ENCODE measurements at regions not wholly inside any gene's neighbourhood (a gene's known extent, or its start where the extent isn't known, plus 50 kb on each side); places are given as distances from the start of the nearest gene placed in this dataset.

DNA sequence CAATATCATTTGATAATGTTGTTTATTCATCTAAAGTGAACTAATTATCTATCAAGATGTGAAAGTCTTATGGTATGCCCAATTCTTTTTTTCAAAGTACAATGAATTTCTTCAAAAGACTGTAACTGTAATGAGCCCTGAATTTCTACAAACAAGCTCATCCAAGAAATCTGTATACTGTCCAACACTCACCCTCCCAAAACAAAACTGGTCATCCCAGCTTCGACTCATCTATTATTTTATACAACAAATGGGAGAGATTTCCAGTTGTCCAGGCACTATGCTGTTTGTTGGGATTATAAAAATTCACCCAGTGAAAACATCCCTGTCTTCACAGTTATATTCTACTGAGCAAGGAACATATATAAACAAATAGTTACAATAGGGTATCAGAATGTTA lies 806.9 kb downstream of the TNS3 start:
- H2BK12ac ChIP-seq (ENCODE audit: low read depth, low read length), result no peak overlapping the region
- no peaks in the 10 kb centered on the region for H3K79me1 ChIP-seq (ENCODE audit: low read depth, low read length)
- no peak overlapping the region for H2AK5ac ChIP-seq (ENCODE audit: low read depth, low read length)
- no peak overlapping the region for H2BK15ac ChIP-seq (ENCODE audit: low read length)
- no peak overlapping the region for H2BK5ac ChIP-seq (ENCODE audit: low read depth, low read length)
- CTCF ChIA-PET (ENCODE audit: partially characterized antibody), result interaction anchor here (0.6 to 1.3 kb wide), 3 partner anchors 12 to 735 kb away, joined by 3 to 6 read pairs (median 3); no protein-coding TSS in a partner anchor
- H3K4me2 ChIP-seq (ENCODE audit: insufficient read depth in 1 of 2, low read depth in 2 of 2, low read length in 2 of 2), result no peak overlapping the region
- no peaks in the 10 kb centered on the region for H3K36me3 ChIP-seq (ENCODE audit: control insufficient read depth in 2 of 4, insufficient read depth in 4 of 4, low read length in 3 of 4)
- FAIRE-seq (no peak), DNase-seq (ENCODE audit: low read depth in 1 of 2, low spot score in 2 of 2) (no peak)
- no peak overlapping the region for H3K27ac ChIP-seq (ENCODE audit: low read depth, low read length)
- no peak overlapping the region for H3K4me3 ChIP-seq (ENCODE audit: extremely low read depth in 1 of 4, insufficient read depth in 2 of 4, low read depth in 3 of 4, low read length in 4 of 4)
- no peak overlapping the region for H3K4ac ChIP-seq (replicated peaks; ENCODE audit: insufficient read length, low read depth, low read length)
- H3K4me1 ChIP-seq (replicated peaks in 1 of 4; ENCODE audit: control insufficient read depth in 3 of 4, insufficient read depth in 4 of 4, low read length in 3 of 4), result no peaks in the 10 kb centered on the region
- no peaks in the 10 kb centered on the region for H3K79me2 ChIP-seq (ENCODE audit: control insufficient read depth in 1 of 2, insufficient read depth in 2 of 2, low read length in 2 of 2)
- no peak overlapping the region for H3K18ac ChIP-seq (ENCODE audit: extremely low read depth, low read length)
- no peak overlapping the region for H4K91ac ChIP-seq (replicated peaks; ENCODE audit: insufficient read length, low read length)
- H3K23me2 ChIP-seq (ENCODE audit: low read depth, low read length), result no peaks in the 10 kb centered on the region
- no peak overlapping the region for H4K5ac ChIP-seq (ENCODE audit: insufficient read length, low read depth, low read length)
- WGBS, 2 experiments (ENCODE audit: extremely low coverage in 1 of 2, insufficient coverage in 1 of 2, insufficient read length in 1 of 2, insufficient replicate concordance in 2 of 2, low coverage in 1 of 2, low lambda C conversion rate in 2 of 2, missing lambda C conversion rate in 1 of 2), result 100% methylated on average over 1 of the region's 1 CpG; no CpG with 5 or more reads in 1 of the 2 experiments
- H4K20me1 ChIP-seq (replicated peaks in 1 of 2; ENCODE audit: control insufficient read depth in 1 of 2, insufficient read depth in 2 of 2, low read length in 2 of 2), result no peaks in the 10 kb centered on the region
- no peak overlapping the region for H4K8ac ChIP-seq (ENCODE audit: extremely low read depth, insufficient read depth, low read length)
- POLR2A ChIA-PET (ENCODE audit: partially characterized antibody), result no interaction called here
- no peak overlapping the region for H3K23ac ChIP-seq (ENCODE audit: insufficient read length)
- no peak overlapping the region for H2BK120ac ChIP-seq (replicated peaks; ENCODE audit: low read depth, low read length)
- no peak overlapping the region for H3K14ac ChIP-seq (ENCODE audit: insufficient read length)
- H3K56ac ChIP-seq (replicated peaks; ENCODE audit: insufficient read length, low read depth, low read length), result no peak overlapping the region
- H3K9ac ChIP-seq (replicated peaks in 1 of 4; ENCODE audit: extremely low read depth in 1 of 4, low read depth in 3 of 4, low read length in 3 of 4), result no peak overlapping the region
- H3K9me3 ChIP-seq (ENCODE audit: insufficient read depth in 2 of 2, low read depth in 1 of 2, low read length in 1 of 2), result 0 out of 4 replicates have a peak, but pooled peaks cover 0 to under 1% of the 10 kb centered on the region in 2 experiments
- H2AFZ ChIP-seq (ENCODE audit: low read length), result no peak overlapping the region
- H3K27me3 ChIP-seq (replicated peaks in 1 of 4; ENCODE audit: control insufficient read depth in 3 of 4, extremely low read depth in 1 of 4, insufficient read depth in 3 of 4, low read length in 3 of 4), result no peaks in the 10 kb centered on the region
- no peak overlapping the region for H2BK20ac ChIP-seq (ENCODE audit: low read length)
- TF ChIP-seq CEBPB (IDR thresholded peaks at IDR 0.05; ENCODE audit: low read depth, low read length) (no peak), EZH2 (IDR thresholded peaks at IDR 0.05; ENCODE audit: low read depth, low read length, severe bottlenecking) (no peak)

All from H1 (cell line).